ENCODE measurements at regions not wholly inside any gene's neighbourhood (a gene's known extent, or its start where the extent isn't known, plus 50 kb on each side); places are given as distances from the start of the nearest gene placed in this dataset.

DNA sequence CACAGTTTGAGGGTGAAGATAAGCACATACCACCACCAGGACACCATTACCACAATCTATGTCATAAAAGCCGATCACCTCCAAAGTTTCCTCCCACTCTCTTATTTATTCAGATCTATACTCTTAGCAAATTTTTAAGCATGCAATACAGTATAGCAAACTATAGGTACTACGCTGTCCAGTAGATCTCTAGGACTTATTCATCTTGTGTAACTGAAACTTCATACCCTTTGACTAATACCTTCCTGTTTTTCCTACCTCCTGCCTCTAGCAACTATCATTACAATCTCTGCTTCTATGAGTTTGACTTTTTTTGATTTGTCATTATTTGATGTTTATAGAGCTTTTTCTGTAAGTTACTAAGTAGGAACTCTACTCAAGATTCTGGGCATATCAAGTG lies 84.5 kb upstream of the MANSC4 start:
- TF ChIP-seq, protein P1, sequence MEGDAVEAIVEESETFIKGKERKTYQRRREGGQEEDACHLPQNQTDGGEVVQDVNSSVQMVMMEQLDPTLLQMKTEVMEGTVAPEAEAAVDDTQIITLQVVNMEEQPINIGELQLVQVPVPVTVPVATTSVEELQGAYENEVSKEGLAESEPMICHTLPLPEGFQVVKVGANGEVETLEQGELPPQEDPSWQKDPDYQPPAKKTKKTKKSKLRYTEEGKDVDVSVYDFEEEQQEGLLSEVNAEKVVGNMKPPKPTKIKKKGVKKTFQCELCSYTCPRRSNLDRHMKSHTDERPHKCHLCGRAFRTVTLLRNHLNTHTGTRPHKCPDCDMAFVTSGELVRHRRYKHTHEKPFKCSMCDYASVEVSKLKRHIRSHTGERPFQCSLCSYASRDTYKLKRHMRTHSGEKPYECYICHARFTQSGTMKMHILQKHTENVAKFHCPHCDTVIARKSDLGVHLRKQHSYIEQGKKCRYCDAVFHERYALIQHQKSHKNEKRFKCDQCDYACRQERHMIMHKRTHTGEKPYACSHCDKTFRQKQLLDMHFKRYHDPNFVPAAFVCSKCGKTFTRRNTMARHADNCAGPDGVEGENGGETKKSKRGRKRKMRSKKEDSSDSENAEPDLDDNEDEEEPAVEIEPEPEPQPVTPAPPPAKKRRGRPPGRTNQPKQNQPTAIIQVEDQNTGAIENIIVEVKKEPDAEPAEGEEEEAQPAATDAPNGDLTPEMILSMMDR (conservative IDR thresholded peaks at IDR 0.05; ENCODE audit: low read length) = no peak
- TF ChIP-seq EZH2phosphoT487 (IDR thresholded peaks at IDR 0.05; ENCODE audit: borderline replicate concordance, low read depth, low read length) = no peak

All from OCI-LY7 (cell line).